ENCODE measurements at regions not wholly inside any gene's neighbourhood (a gene's known extent, or its start where the extent isn't known, plus 50 kb on each side); places are given as distances from the start of the nearest gene placed in this dataset.

- ChIA-PET CTCF (interaction anchor here (1.4 kb wide), 1 partner anchor 10 kb away, joined by 4 read pairs; no protein-coding TSS in a partner anchor), POLR2A (no interaction called here)
- Histone ChIP-seq H3K4me3 (ENCODE audit: control insufficient read depth in 1 of 7, extremely low read depth in 1 of 7, insufficient read depth in 4 of 7, low read depth in 2 of 7, low read length in 6 of 7) (no peak overlapping the region), H3K27ac (ENCODE audit: insufficient read depth in 1 of 2, low read depth in 1 of 2, low read length in 2 of 2, poor library complexity in 1 of 2, severe bottlenecking in 2 of 2) (no peak overlapping the region), H3K4me1 (ENCODE audit: control extremely low read depth in 1 of 4, control insufficient read depth in 4 of 4, insufficient read depth in 4 of 4, low read length in 3 of 4) (peaks cover 0 to 4% (median 1%) of the 10 kb centered on the region in 4 experiments), H3K36me3 (ENCODE audit: control insufficient read depth in 4 of 4, insufficient read depth in 4 of 4, low read length in 3 of 4) (no peaks in the 10 kb centered on the region), H3K9me3 (ENCODE audit: control extremely low read depth in 1 of 5, control insufficient read depth in 4 of 5, insufficient read depth in 2 of 5, low read depth in 1 of 5, low read length in 4 of 5) (no peaks in the 10 kb centered on the region), H3K27me3 (replicated peaks in 2 of 5; ENCODE audit: control insufficient read depth in 4 of 5, insufficient read depth in 5 of 5, low read length in 4 of 5) (no peaks in the 10 kb centered on the region)
- no peak for DNase-seq
- 26% methylated on average over 2 of the region's 3 CpGs for WGBS (ENCODE audit: insufficient coverage)
These were observed 112.7 kb upstream of the FUT8 start for GRCh38 chr14:65299826-65300225.

- Histone ChIP-seq H3K36me3 (ENCODE audit: control insufficient read depth in 4 of 4, insufficient read depth in 4 of 4, low read length in 3 of 4) (no peaks in the 10 kb centered on the region), H3K4me1 (ENCODE audit: control extremely low read depth in 1 of 4, control insufficient read depth in 4 of 4, insufficient read depth in 4 of 4, low read length in 3 of 4) (peaks cover 0 to 4% (median 1%) of the 10 kb centered on the region in 4 experiments), H3K9me3 (ENCODE audit: control extremely low read depth in 1 of 5, control insufficient read depth in 4 of 5, insufficient read depth in 2 of 5, low read depth in 1 of 5, low read length in 4 of 5) (no peaks in the 10 kb centered on the region), H3K27me3 (replicated peaks in 2 of 5; ENCODE audit: control insufficient read depth in 4 of 5, insufficient read depth in 5 of 5, low read length in 4 of 5) (no peaks in the 10 kb centered on the region), H3K27ac (ENCODE audit: insufficient read depth in 1 of 2, low read depth in 1 of 2, low read length in 2 of 2, poor library complexity in 1 of 2, severe bottlenecking in 2 of 2) (no peak overlapping the region), H3K4me3 (ENCODE audit: control insufficient read depth in 1 of 7, extremely low read depth in 1 of 7, insufficient read depth in 4 of 7, low read depth in 2 of 7, low read length in 6 of 7) (no peak overlapping the region)
- POLR2A ChIA-PET: no interaction called here
- CTCF ChIA-PET: interaction anchor here (0.9 to 1.1 kb wide), 2 partner anchors 18 to 20 kb away, joined by 3 read pairs; no protein-coding TSS in a partner anchor
- 87% methylated on average over 7 of the region's 7 CpGs for WGBS (ENCODE audit: insufficient coverage)
- DNase-seq: peak in 1 of 3 donors; percentile 39
These were observed 110.5 kb upstream of the FUT8 start for GRCh38 chr14:65301862-65302539.

DNA sequence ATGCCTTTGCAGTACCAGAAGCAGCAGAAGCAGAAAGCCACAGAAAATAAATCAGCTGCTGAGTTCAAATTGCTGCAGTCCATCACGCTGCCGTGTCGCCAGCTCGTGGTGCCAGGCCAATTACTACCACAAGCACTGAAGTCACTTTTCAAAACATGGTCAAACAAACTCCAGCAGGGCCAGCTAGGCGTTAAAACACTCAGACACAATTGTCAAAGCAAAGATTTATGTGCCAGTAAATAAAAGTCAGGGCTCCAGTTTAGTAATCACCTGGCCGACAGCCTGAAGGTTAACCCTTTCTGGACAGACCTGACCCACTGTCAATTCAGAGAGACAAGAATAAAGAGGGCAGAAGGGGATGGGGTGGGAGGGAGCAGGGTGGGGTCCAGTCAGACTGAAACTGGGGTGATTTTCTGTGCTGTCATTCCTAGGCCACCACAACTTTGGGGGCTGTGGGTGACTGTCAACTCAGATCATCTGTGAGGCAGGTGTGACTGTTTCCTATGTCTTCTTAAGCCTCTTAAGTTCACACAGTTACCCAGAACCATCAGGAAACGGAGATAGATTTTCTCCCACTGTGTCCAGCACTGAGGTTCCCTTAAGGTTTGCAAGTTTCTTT is 109.8 kb upstream of the FUT8 start:
- Histone ChIP-seq H3K27me3 (replicated peaks in 2 of 5; ENCODE audit: control insufficient read depth in 4 of 5, insufficient read depth in 5 of 5, low read length in 4 of 5) (no peaks in the 10 kb centered on the region), H3K27ac (ENCODE audit: insufficient read depth in 1 of 2, low read depth in 1 of 2, low read length in 2 of 2, poor library complexity in 1 of 2, severe bottlenecking in 2 of 2) (no peak overlapping the region), H3K9me3 (ENCODE audit: control extremely low read depth in 1 of 5, control insufficient read depth in 4 of 5, insufficient read depth in 2 of 5, low read depth in 1 of 5, low read length in 4 of 5) (no peaks in the 10 kb centered on the region), H3K36me3 (ENCODE audit: control insufficient read depth in 4 of 4, insufficient read depth in 4 of 4, low read length in 3 of 4) (no peaks in the 10 kb centered on the region), H3K4me1 (ENCODE audit: control extremely low read depth in 1 of 4, control insufficient read depth in 4 of 4, insufficient read depth in 4 of 4, low read length in 3 of 4) (peaks cover 0 to 4% (median 1%) of the 10 kb centered on the region in 4 experiments), H3K4me3 (ENCODE audit: control insufficient read depth in 1 of 7, extremely low read depth in 1 of 7, insufficient read depth in 4 of 7, low read depth in 2 of 7, low read length in 6 of 7) (no peak overlapping the region)
- 62% methylated on average over 7 of the region's 7 CpGs for WGBS (ENCODE audit: insufficient coverage)
- DNase-seq: peak in 1 of 3 donors; percentile 15
- CTCF ChIA-PET: interaction anchor here (0.9 kb wide), 1 partner anchor 17 kb away, joined by 3 read pairs; no protein-coding TSS in a partner anchor
- POLR2A ChIA-PET: no interaction called here

DNA sequence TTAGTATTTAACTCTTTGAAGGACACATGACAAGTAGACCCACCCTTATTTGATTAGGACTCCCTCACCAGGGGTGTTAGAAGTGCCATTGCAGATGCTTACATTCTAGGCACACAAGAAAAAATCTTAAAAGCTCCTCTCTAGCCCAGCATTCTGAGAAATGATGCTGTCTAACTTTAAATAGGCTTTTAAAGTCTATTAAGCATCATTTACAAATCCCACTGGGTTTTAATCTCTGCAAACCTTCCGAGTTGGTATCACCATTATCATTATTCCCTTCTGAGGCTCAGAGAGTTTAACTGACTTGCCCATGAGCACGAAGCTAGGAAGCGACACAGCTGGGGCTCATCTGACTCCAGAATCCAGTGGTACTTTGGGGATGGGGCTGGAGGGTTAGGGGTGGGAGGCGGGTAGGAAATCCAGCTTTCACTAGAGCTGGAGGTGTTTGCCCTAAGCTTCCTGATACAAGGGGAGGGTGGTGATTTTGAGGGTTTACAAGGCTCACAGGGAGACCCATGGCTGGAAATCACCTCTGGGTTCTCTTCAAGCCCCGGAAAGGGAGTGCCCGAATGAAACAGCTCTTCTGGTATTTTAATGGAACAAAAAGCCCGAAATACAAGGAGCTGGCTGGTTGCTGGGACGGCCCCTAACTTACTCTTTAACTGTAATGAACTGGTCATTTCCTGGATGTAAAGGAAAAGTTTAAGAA is 109.2 kb upstream of the FUT8 start:
- H3K27me3 ChIP-seq (replicated peaks in 2 of 5; ENCODE audit: control insufficient read depth in 4 of 5, insufficient read depth in 5 of 5, low read length in 4 of 5): no peaks in the 10 kb centered on the region
- CTCF ChIA-PET: interaction anchor here (0.6 kb wide), 1 partner anchor 11 kb away, joined by 3 read pairs; no protein-coding TSS in a partner anchor
- peaks cover 0 to 4% (median 1%) of the 10 kb centered on the region in 4 experiments for H3K4me1 ChIP-seq (ENCODE audit: control extremely low read depth in 1 of 4, control insufficient read depth in 4 of 4, insufficient read depth in 4 of 4, low read length in 3 of 4)
- no peak overlapping the region for H3K27ac ChIP-seq (ENCODE audit: insufficient read depth in 1 of 2, low read depth in 1 of 2, low read length in 2 of 2, poor library complexity in 1 of 2, severe bottlenecking in 2 of 2)
- no CpG with 5 or more reads among the region's 8 CpGs for WGBS (ENCODE audit: insufficient coverage)
- POLR2A ChIA-PET: no interaction called here
- H3K36me3 ChIP-seq (ENCODE audit: control insufficient read depth in 4 of 4, insufficient read depth in 4 of 4, low read length in 3 of 4): no peaks in the 10 kb centered on the region
- H3K9me3 ChIP-seq (ENCODE audit: control extremely low read depth in 1 of 5, control insufficient read depth in 4 of 5, insufficient read depth in 2 of 5, low read depth in 1 of 5, low read length in 4 of 5): no peaks in the 10 kb centered on the region
- no peak overlapping the region for H3K4me3 ChIP-seq (ENCODE audit: control insufficient read depth in 1 of 7, extremely low read depth in 1 of 7, insufficient read depth in 4 of 7, low read depth in 2 of 7, low read length in 6 of 7)
- DNase-seq: no peak

DNA sequence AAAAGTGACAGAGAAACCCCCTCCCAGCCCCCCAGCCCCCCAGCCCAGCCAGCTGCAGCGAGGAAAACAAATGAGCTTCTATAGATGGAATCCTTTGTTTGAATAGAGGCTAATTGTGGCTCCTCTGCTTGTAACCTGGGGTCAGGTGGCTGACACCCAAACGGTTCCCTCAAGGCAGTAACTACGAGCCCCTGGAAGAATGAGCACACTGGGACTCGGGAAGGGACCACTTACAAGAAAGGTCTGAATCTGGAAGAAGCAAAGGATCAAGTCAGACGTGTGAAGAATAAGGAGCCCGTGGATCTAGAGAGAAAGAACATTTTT is 108.7 kb upstream of the FUT8 start:
- WGBS (ENCODE audit: insufficient coverage): 93% methylated on average over 4 of the region's 6 CpGs
- Histone ChIP-seq H3K4me1 (ENCODE audit: control extremely low read depth in 1 of 4, control insufficient read depth in 4 of 4, insufficient read depth in 4 of 4, low read length in 3 of 4) (peaks cover 0 to 4% (median 1%) of the 10 kb centered on the region in 4 experiments), H3K4me3 (ENCODE audit: control insufficient read depth in 1 of 7, extremely low read depth in 1 of 7, insufficient read depth in 4 of 7, low read depth in 2 of 7, low read length in 6 of 7) (no peak overlapping the region), H3K27me3 (replicated peaks in 2 of 5; ENCODE audit: control insufficient read depth in 4 of 5, insufficient read depth in 5 of 5, low read length in 4 of 5) (no peaks in the 10 kb centered on the region), H3K36me3 (ENCODE audit: control insufficient read depth in 4 of 4, insufficient read depth in 4 of 4, low read length in 3 of 4) (no peaks in the 10 kb centered on the region), H3K27ac (ENCODE audit: insufficient read depth in 1 of 2, low read depth in 1 of 2, low read length in 2 of 2, poor library complexity in 1 of 2, severe bottlenecking in 2 of 2) (no peak overlapping the region), H3K9me3 (ENCODE audit: control extremely low read depth in 1 of 5, control insufficient read depth in 4 of 5, insufficient read depth in 2 of 5, low read depth in 1 of 5, low read length in 4 of 5) (no peaks in the 10 kb centered on the region)
- DNase-seq: no peak
- POLR2A ChIA-PET: no interaction called here
- CTCF ChIA-PET: interaction anchor here (0.6 kb wide), 1 partner anchor 12 kb away, joined by 3 read pairs; no protein-coding TSS in a partner anchor

DNA sequence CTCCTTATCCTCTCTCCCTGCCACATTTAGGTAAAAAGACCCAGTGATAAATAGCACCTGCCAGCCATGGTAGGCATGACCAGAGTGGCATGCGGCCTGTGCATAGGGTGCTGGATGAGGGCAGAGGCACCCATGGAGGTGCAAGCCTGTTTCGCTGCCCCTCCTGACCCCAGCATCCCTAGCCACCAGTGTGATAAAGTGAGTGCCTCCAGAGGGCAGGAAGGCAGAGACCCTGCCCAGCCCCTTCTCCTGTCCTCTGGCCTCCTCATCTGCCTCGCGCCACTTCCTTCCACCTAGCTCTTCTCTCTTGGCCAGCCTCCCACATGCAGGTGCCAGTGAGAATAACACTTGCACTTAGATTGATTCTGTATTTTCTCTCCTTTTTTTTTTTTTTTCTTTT is 108.3 kb upstream of the FUT8 start:
- Histone ChIP-seq H3K36me3 (ENCODE audit: control insufficient read depth in 4 of 4, insufficient read depth in 4 of 4, low read length in 3 of 4) (no peaks in the 10 kb centered on the region), H3K4me3 (ENCODE audit: control insufficient read depth in 1 of 7, extremely low read depth in 1 of 7, insufficient read depth in 4 of 7, low read depth in 2 of 7, low read length in 6 of 7) (no peak overlapping the region), H3K27ac (ENCODE audit: insufficient read depth in 1 of 2, low read depth in 1 of 2, low read length in 2 of 2, poor library complexity in 1 of 2, severe bottlenecking in 2 of 2) (no peak overlapping the region), H3K27me3 (replicated peaks in 2 of 5; ENCODE audit: control insufficient read depth in 4 of 5, insufficient read depth in 5 of 5, low read length in 4 of 5) (no peaks in the 10 kb centered on the region), H3K4me1 (ENCODE audit: control extremely low read depth in 1 of 4, control insufficient read depth in 4 of 4, insufficient read depth in 4 of 4, low read length in 3 of 4) (peaks cover 0 to 4% (median 1%) of the 10 kb centered on the region in 4 experiments), H3K9me3 (ENCODE audit: control extremely low read depth in 1 of 5, control insufficient read depth in 4 of 5, insufficient read depth in 2 of 5, low read depth in 1 of 5, low read length in 4 of 5) (no peaks in the 10 kb centered on the region)
- POLR2A ChIA-PET: no interaction called here
- no peak for DNase-seq
- CTCF ChIA-PET: interaction anchor here (0.6 to 4.2 kb wide), 2 partner anchors 12 to 16 kb away, joined by 3 to 15 read pairs; no protein-coding TSS in a partner anchor
- 45% methylated on average over 2 of the region's 4 CpGs for WGBS (ENCODE audit: insufficient coverage)
